SK-N-SH treated with all-trans-retinoic acid at 6 μM for 48 hours (cell line): ENCODE measurements at regions not wholly inside any gene's neighbourhood (a gene's known extent, or its start where the extent isn't known, plus 50 kb on each side); places are given as distances from the start of the nearest gene placed in this dataset.
"Not testable (repeated sequence)": the region's sequence is repeated elsewhere in the genome, so short reads cannot be mapped to it uniquely, and the experiment has no call there.

Experiments used
- ATAC-seq: fragments of 200-7000 bp; cut with Tn5 transposase; 3 replicates; pipeline ENCODE4 v1.9.1; 2020; ENCODE audit warnings: mild to moderate bottlenecking, moderate library complexity
- ARNTL ChIP-seq: fragments of 450-650 bp; formaldehyde crosslinking; IDR thresholded peaks from 2 replicates; pipeline ENCODE4 v1.5.0; 2020; ENCODE audit warnings: low read depth, mild to moderate bottlenecking, moderate library complexity, borderline replicate concordance
- BACH2 ChIP-seq: fragments of 250-450 bp; sonication (Bioruptor Pico); IDR thresholded peaks from 2 replicates; pipeline ENCODE4 v1.9.0; 2021; ENCODE audit warnings: mild to moderate bottlenecking, borderline replicate concordance
- CREB5 ChIP-seq: fragments of 250-450 bp; sonication (Bioruptor Pico); IDR thresholded peaks from 2 replicates; pipeline ENCODE4 v1.5.1; 2020; ENCODE audit warnings: low read depth, mild to moderate bottlenecking, moderate library complexity
- CSDC2 ChIP-seq: fragments of 250-450 bp; sonication (Bioruptor Pico); IDR thresholded peaks from 2 replicates; pipeline ENCODE4 v1.5.0; 2020; ENCODE audit warnings: mild to moderate bottlenecking, moderate library complexity
- ESRRG ChIP-seq: fragments of 250-450 bp; sonication (Bioruptor Pico); IDR thresholded peaks from 2 replicates; pipeline ENCODE4 v1.6.1; 2021; ENCODE audit warnings: mild to moderate bottlenecking
- ISL1 ChIP-seq: fragments of 250-450 bp; sonication (Bioruptor Pico); IDR thresholded peaks from 2 replicates; pipeline ENCODE4 v2.1.2; 2022; ENCODE audit warnings: mild to moderate bottlenecking, moderate library complexity
- PATZ1 ChIP-seq: fragments of 250-450 bp; sonication (Bioruptor Pico); IDR thresholded peaks from 2 replicates; pipeline ENCODE4 v1.8.0; 2020; ENCODE audit warnings: mild to moderate bottlenecking, moderate library complexity, borderline replicate concordance
- POU6F1 ChIP-seq: fragments of 250-450 bp; sonication (Bioruptor Pico); IDR thresholded peaks from 2 replicates; pipeline ENCODE4 v1.8.0; 2021; ENCODE audit warnings: low read depth, mild to moderate bottlenecking, moderate library complexity, borderline replicate concordance
- PPARA ChIP-seq: fragments of 250-450 bp; sonication (Bioruptor Pico); IDR thresholded peaks from 2 replicates; pipeline ENCODE4 v1.5.0; 2020; ENCODE audit warnings: mild to moderate bottlenecking, borderline replicate concordance
- RARB ChIP-seq: fragments of 250-450 bp; sonication (Bioruptor Pico); IDR thresholded peaks from 2 replicates; pipeline ENCODE4 v1.8.0; 2021; ENCODE audit warnings: mild to moderate bottlenecking, moderate library complexity
- SNAI2 ChIP-seq: fragments of 250-450 bp; sonication (Bioruptor Pico); IDR thresholded peaks from 2 replicates; pipeline ENCODE4 v1.5.0; 2020; ENCODE audit warnings: mild to moderate bottlenecking, moderate library complexity
- TCF4 ChIP-seq: fragments of 250-450 bp; sonication (Bioruptor Pico); IDR thresholded peaks from 2 replicates; pipeline ENCODE4 v1.8.0; 2021; ENCODE audit warnings: mild to moderate bottlenecking, moderate library complexity, borderline replicate concordance
- TOX ChIP-seq: fragments of 250-450 bp; sonication (Bioruptor Pico); IDR thresholded peaks from 2 replicates; pipeline ENCODE4 v1.8.0; 2021; ENCODE audit warnings: mild to moderate bottlenecking, moderate library complexity, borderline replicate concordance
- TSHZ2 ChIP-seq: fragments of 250-450 bp; sonication (Bioruptor Pico); IDR thresholded peaks from 2 replicates; pipeline ENCODE4 v1.5.0; 2020; ENCODE audit warnings: mild to moderate bottlenecking, moderate library complexity
- ZC3H10 ChIP-seq: fragments of 250-450 bp; sonication (Bioruptor Pico); IDR thresholded peaks from 2 replicates; pipeline ENCODE4 v1.5.1; 2021; ENCODE audit warnings: mild to moderate bottlenecking, moderate library complexity
- ZFP3 ChIP-seq: fragments of 250-450 bp; sonication (Bioruptor Pico); IDR thresholded peaks from 2 replicates; pipeline ENCODE4 v1.5.0; 2020; ENCODE audit warnings: mild to moderate bottlenecking, moderate library complexity
- ZFP30 ChIP-seq: fragments of 450-650 bp; formaldehyde crosslinking; IDR thresholded peaks from 2 replicates; pipeline ENCODE4 v1.5.0; 2022; ENCODE audit warnings: mild to moderate bottlenecking, moderate library complexity
- ZNF565 ChIP-seq: fragments of 450-650 bp; formaldehyde crosslinking; conservative IDR thresholded peaks from 2 replicates; pipeline ENCODE4 v1.5.0; 2020; ENCODE audit warnings: low read depth, mild to moderate bottlenecking, moderate library complexity
- ZNF70 ChIP-seq: fragments of 450-650 bp; formaldehyde crosslinking; IDR thresholded peaks from 2 replicates; pipeline ENCODE4 v1.5.0; 2020; ENCODE audit warnings: mild to moderate bottlenecking, moderate library complexity
- ZNF8 ChIP-seq: fragments of 450-650 bp; formaldehyde crosslinking; IDR thresholded peaks from 2 replicates; pipeline ENCODE4 v1.5.0; 2020; ENCODE audit warnings: mild to moderate bottlenecking, moderate library complexity
- TF ChIP-seq, protein P1 (sequence below): fragments of 250-450 bp; sonication (Bioruptor Pico); IDR thresholded peaks from 2 replicates; pipeline ENCODE4 v1.5.1; 2021; ENCODE audit warnings: mild to moderate bottlenecking, moderate library complexity

GRCh38 chr7:56474271-56474670 lies 358.1 kb upstream of the NUPR2 start:
- TF ChIP-seq ZC3H10 (CRISPR knock-in tag) (no peak), CREB5 (CRISPR knock-in tag) (no peak), ZFP3 (CRISPR knock-in tag) (no peak), RARB (CRISPR knock-in tag) (no peak), ISL1 (CRISPR knock-in tag) (no peak), SNAI2 (no peak), ZNF70 (CRISPR knock-in tag) (no peak), PATZ1 (CRISPR knock-in tag) (no peak), PPARA (CRISPR knock-in tag) (no peak), BACH2 (CRISPR knock-in tag) (no peak), TSHZ2 (CRISPR knock-in tag) (no peak), TCF4 (no peak), ZNF565 (CRISPR knock-in tag) (no peak), ZFP30 (no peak), CSDC2 (CRISPR knock-in tag) (no peak), ESRRG (CRISPR knock-in tag) (no peak), ARNTL (no peak), POU6F1 (CRISPR knock-in tag) (no peak), TOX (no peak)
- TF ChIP-seq, protein P1, sequence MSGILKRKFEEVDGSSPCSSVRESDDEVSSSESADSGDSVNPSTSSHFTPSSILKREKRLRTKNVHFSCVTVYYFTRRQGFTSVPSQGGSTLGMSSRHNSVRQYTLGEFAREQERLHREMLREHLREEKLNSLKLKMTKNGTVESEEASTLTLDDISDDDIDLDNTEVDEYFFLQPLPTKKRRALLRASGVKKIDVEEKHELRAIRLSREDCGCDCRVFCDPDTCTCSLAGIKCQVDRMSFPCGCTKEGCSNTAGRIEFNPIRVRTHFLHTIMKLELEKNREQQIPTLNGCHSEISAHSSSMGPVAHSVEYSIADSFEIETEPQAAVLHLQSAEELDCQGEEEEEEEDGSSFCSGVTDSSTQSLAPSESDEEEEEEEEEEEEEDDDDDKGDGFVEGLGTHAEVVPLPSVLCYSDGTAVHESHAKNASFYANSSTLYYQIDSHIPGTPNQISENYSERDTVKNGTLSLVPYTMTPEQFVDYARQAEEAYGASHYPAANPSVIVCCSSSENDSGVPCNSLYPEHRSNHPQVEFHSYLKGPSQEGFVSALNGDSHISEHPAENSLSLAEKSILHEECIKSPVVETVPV = no peak
- no peak for ATAC-seq

DNA sequence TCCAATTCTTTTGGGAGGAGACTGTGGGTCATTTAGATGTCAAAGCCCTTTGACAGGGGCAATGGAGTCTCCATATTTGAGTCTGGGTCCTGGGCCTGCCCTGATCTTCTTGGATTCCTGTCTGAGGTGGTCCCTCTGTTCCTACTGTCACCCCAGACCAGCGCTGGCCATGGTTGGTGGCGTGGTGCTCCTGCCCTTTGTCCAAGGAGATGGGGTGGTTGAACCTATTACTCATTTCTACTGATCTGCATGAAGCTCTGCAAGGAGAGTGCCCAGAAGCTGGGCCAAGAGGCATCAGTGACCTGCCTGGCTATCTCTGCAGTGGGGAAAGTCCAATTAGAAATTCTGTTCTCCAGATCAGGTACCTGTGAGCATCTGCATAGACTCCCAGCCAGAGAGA lies 355.6 kb upstream of the NUPR2 start:
- ATAC-seq = no peak
- no peak for TF ChIP-seq ZNF8
- TF ChIP-seq ESRRG (CRISPR knock-in tag) = no peak
- TF ChIP-seq ZFP30 = no peak
- TF ChIP-seq ZNF70 (CRISPR knock-in tag) = no peak
- no peak for TF ChIP-seq RARB (CRISPR knock-in tag)
- TF ChIP-seq ARNTL = no peak
- TF ChIP-seq ISL1 (CRISPR knock-in tag) = no peak
- TF ChIP-seq SNAI2 = no peak

DNA sequence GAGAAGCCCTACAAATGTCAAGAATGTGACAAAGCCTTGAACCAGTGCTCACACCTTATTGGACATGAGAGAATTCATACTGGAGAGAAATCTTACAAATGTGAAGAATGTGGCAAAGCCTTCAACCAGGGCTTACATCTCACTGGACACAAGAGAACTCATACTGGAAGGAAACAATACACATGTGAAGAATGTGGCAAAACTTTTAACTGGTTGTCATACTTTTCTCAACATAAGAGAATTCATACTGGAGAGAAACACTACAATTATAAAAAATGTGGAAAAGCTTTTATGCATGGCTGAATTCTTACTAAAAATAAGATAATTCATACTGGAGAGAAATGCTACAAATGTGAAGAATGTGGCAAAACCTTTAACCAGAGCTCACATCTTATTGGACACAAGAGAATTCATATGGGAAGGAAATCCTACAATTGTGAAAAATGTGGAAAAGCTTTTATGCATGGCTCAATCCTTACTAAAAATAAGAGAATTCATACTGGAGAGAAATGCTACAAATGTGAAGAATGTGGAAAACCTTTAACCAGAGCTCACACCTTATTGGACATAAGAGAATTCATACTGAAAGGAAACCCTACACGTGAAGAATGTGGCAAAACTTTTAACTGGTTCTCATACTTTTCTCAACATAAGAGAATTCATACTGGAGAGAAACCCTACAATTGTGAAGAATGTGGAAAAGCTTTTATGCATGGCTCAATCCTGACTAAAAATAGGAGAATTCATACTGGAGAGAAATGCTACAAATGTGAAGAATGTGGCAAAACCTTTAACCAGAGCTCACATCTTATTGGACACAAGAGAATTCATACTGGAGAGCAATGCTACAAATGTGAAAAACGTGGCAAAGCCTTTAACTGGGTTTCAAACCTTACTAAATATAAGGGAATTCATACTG lies 350.6 kb upstream of the NUPR2 start:
- ATAC-seq = not testable (repeated sequence)
